H1 (cell line): ENCODE measurements at regions not wholly inside any gene's neighbourhood (a gene's known extent, or its start where the extent isn't known, plus 50 kb on each side); places are given as distances from the start of the nearest gene placed in this dataset.

Experiments used
- CTCF ChIA-PET: fragments of 300-600 bp; sonication (Branson Sonifier 250); formaldehyde crosslinking; loops from one replicate; lab custom pipeline; 2021; ENCODE audit not compliant: partially characterized antibody; lab: Charles Lee
- POLR2A ChIA-PET: fragments of 300-600 bp; sonication (Branson Sonifier 250); formaldehyde crosslinking; loops from one replicate; lab custom pipeline; 2021; ENCODE audit warnings: inconsistent platforms; ENCODE audit not compliant: partially characterized antibody; lab: Charles Lee
- DNase-seq, 2 experiments: peaks; one replicate each; pipeline versions ENCODE4 v3.0.0 to v3.0.0-alpha.2; 2010 to 2022; ENCODE audit warnings: low spot score in 2 of 2, low read depth in 1 of 2, mixed read lengths in 1 of 2
- FAIRE-seq: peaks from 2 replicates; lab custom pipeline; 2011; peaks lifted over from hg19 to GRCh38; lab: Jason Lieb, UNC
- H2AFZ ChIP-seq: 2 replicates; pipeline ENCODE4 v1.8.1; 2012; ENCODE audit warnings: low read length, inconsistent platforms
- H2AK5ac ChIP-seq: 2 replicates; pipeline ENCODE4 v1.6.1; 2013; ENCODE audit warnings: low read depth, low read length
- H2BK120ac ChIP-seq: replicated peaks from 2 replicates; pipeline ENCODE3; 2013; ENCODE audit warnings: low read depth, low read length, inconsistent platforms
- H2BK12ac ChIP-seq: 2 replicates; pipeline ENCODE4 v1.6.1; 2013; ENCODE audit warnings: low read depth, low read length
- H2BK15ac ChIP-seq: 2 replicates; pipeline ENCODE4 v1.6.1; 2013; ENCODE audit warnings: low read length
- H2BK20ac ChIP-seq: 2 replicates; pipeline ENCODE4 v1.6.1; 2013; ENCODE audit warnings: low read length
- H2BK5ac ChIP-seq: 2 replicates; pipeline ENCODE4 v1.6.1; 2013; ENCODE audit warnings: low read depth, low read length
- H3K14ac ChIP-seq: 2 replicates; pipeline ENCODE4 v1.6.1; 2013; ENCODE audit warnings: inconsistent platforms; ENCODE audit not compliant: insufficient read length
- H3K18ac ChIP-seq: 2 replicates; pipeline ENCODE4 v1.6.1; 2013; ENCODE audit warnings: low read length; ENCODE audit errors: extremely low read depth
- H3K23ac ChIP-seq: 2 replicates; pipeline ENCODE4 v1.6.1; 2013; ENCODE audit warnings: inconsistent platforms; ENCODE audit not compliant: insufficient read length
- H3K23me2 ChIP-seq: 2 replicates; pipeline ENCODE4 v1.6.1; 2013; ENCODE audit warnings: low read depth, low read length
- H3K27ac ChIP-seq: 2 replicates; pipeline ENCODE4 v1.6.1; 2011; ENCODE audit warnings: low read depth, low read length, inconsistent platforms
- H3K27me3 ChIP-seq, 4 experiments: replicated peaks in 1 of 4; 1 replicate in 1 of 4; 2 replicates in 3 of 4; pipeline versions ENCODE4 v1.6.1 to v1.8.1; 2011 to 2013; ENCODE audit warnings: low read length in 3 of 4, mild to moderate bottlenecking in 3 of 4, inconsistent platforms in 2 of 4, mixed read lengths in 2 of 4, moderate library complexity in 1 of 4; ENCODE audit not compliant: control insufficient read depth in 3 of 4, insufficient read depth in 3 of 4; ENCODE audit errors: extremely low read depth in 1 of 4
- H3K36me3 ChIP-seq, 4 experiments: 2 replicates each; pipeline versions ENCODE4 v1.6.1 to v1.8.1; 2011 to 2013; ENCODE audit warnings: mild to moderate bottlenecking in 4 of 4, low read length in 3 of 4, moderate library complexity in 2 of 4, control low read depth in 1 of 4, inconsistent platforms in 1 of 4; ENCODE audit not compliant: insufficient read depth in 4 of 4, control insufficient read depth in 2 of 4
- H3K4ac ChIP-seq: replicated peaks from 2 replicates; pipeline ENCODE3; 2013; ENCODE audit warnings: low read length, low read depth, mixed read lengths, inconsistent platforms; ENCODE audit not compliant: insufficient read length
- H3K4me1 ChIP-seq, 4 experiments: replicated peaks in 1 of 4; 1 replicate in 1 of 4; 2 replicates in 3 of 4; pipeline versions ENCODE4 v1.6.1 to v1.8.1; 2011 to 2013; ENCODE audit warnings: low read length in 3 of 4, inconsistent platforms in 2 of 4, mixed read lengths in 1 of 4; ENCODE audit not compliant: insufficient read depth in 4 of 4, control insufficient read depth in 3 of 4
- H3K4me2 ChIP-seq, 2 experiments: 2 replicates each; pipeline versions ENCODE4 v1.6.1 to v1.8.1; 2011 to 2013; ENCODE audit warnings: low read depth in 2 of 2, low read length in 2 of 2, control low read depth in 1 of 2, inconsistent platforms in 1 of 2, mild to moderate bottlenecking in 1 of 2; ENCODE audit not compliant: insufficient read depth in 1 of 2
- H3K4me3 ChIP-seq, 4 experiments: fragments of 200-600, 300-600 bp in 1 of 4; sonication (generic), shearing (Covaris generic), sonication (Bioruptor Twin) in 1 of 4; 2 replicates each; pipeline versions ENCODE4 v1.5.1 to v1.8.1; 2011 to 2016; ENCODE audit warnings: low read length in 4 of 4, low read depth in 3 of 4, control low read depth in 2 of 4, inconsistent platforms in 2 of 4, mild to moderate bottlenecking in 2 of 4, mixed read lengths in 1 of 4, moderate library complexity in 1 of 4; ENCODE audit not compliant: insufficient read depth in 2 of 4; ENCODE audit errors: extremely low read depth in 1 of 4
- H3K56ac ChIP-seq: replicated peaks from 2 replicates; pipeline ENCODE3; 2013; ENCODE audit warnings: low read depth, mild to moderate bottlenecking, mixed read lengths, low read length, inconsistent platforms; ENCODE audit not compliant: insufficient read length
- H3K79me1 ChIP-seq: 2 replicates; pipeline ENCODE4 v1.6.1; 2013; ENCODE audit warnings: low read depth, low read length, control low read depth
- H3K79me2 ChIP-seq, 2 experiments: 2 replicates each; pipeline versions ENCODE4 v1.6.1 to v1.8.1; 2012 to 2013; ENCODE audit warnings: low read length in 2 of 2, mild to moderate bottlenecking in 2 of 2, inconsistent platforms in 1 of 2; ENCODE audit not compliant: insufficient read depth in 2 of 2, control insufficient read depth in 1 of 2
- H3K9ac ChIP-seq, 4 experiments: replicated peaks in 1 of 4; 1 replicate in 1 of 4; 2 replicates in 3 of 4; pipeline versions ENCODE4 v1.6.1 to v1.8.1; 2011 to 2013; ENCODE audit warnings: low read depth in 3 of 4, low read length in 3 of 4, control low read depth in 2 of 4, mild to moderate bottlenecking in 2 of 4, moderate library complexity in 2 of 4, inconsistent platforms in 1 of 4; ENCODE audit errors: extremely low read depth in 1 of 4
- H3K9me3 ChIP-seq, 2 experiments: 2 replicates each; pipeline versions ENCODE4 v1.6.1 to v1.8.1; 2012 to 2013; ENCODE audit warnings: mild to moderate bottlenecking in 2 of 2, moderate library complexity in 2 of 2, control low read depth in 1 of 2, inconsistent platforms in 1 of 2, low read depth in 1 of 2, low read length in 1 of 2, mixed read lengths in 1 of 2; ENCODE audit not compliant: insufficient read depth in 2 of 2
- H4K20me1 ChIP-seq, 2 experiments: replicated peaks in 1 of 2; 2 replicates each; pipeline versions ENCODE3 to v1.8.1; 2011 to 2013; ENCODE audit warnings: inconsistent platforms in 2 of 2, low read length in 2 of 2, mild to moderate bottlenecking in 1 of 2; ENCODE audit not compliant: insufficient read depth in 2 of 2, control insufficient read depth in 1 of 2
- H4K5ac ChIP-seq: 2 replicates; pipeline ENCODE4 v1.6.1; 2013; ENCODE audit warnings: low read length, low read depth, mixed read lengths, inconsistent platforms; ENCODE audit not compliant: insufficient read length
- H4K8ac ChIP-seq: 2 replicates; pipeline ENCODE4 v1.8.0; 2013; ENCODE audit warnings: mild to moderate bottlenecking, moderate library complexity, low read length, inconsistent platforms; ENCODE audit not compliant: insufficient read depth; ENCODE audit errors: extremely low read depth
- H4K91ac ChIP-seq: replicated peaks from 2 replicates; pipeline ENCODE3; 2013; ENCODE audit warnings: low read length, mixed read lengths, inconsistent platforms; ENCODE audit not compliant: insufficient read length
- BRCA1 ChIP-seq: IDR thresholded peaks from 2 replicates; pipeline ENCODE4 v1.6.1; 2012; ENCODE audit warnings: low read depth, low read length, improper control_type of control experiment
- CTCF ChIP-seq, 3 experiments: IDR thresholded peaks; 1 replicate in 2 of 3; 2 replicates in 1 of 3; pipeline versions ENCODE4 v1.5.1 to v1.6.1; 2011; ENCODE audit warnings: low read length in 3 of 3, mild to moderate bottlenecking in 3 of 3, inconsistent platforms in 2 of 3, low read depth in 1 of 3, moderate library complexity in 1 of 3; ENCODE audit not compliant: insufficient read depth in 1 of 3; ENCODE audit errors: control extremely low read depth in 1 of 3
- EP300 ChIP-seq, 2 experiments: IDR thresholded peaks; 1 replicate in 1 of 2; 2 replicates in 1 of 2; pipeline ENCODE4 v1.6.1; 2011 to 2012; ENCODE audit warnings: low read depth in 2 of 2, low read length in 2 of 2, mild to moderate bottlenecking in 2 of 2, borderline replicate concordance in 1 of 2, inconsistent platforms in 1 of 2, moderate library complexity in 1 of 2
- SAP30 ChIP-seq: fragments of 300-600 bp; sonication (generic); IDR thresholded peaks from 2 replicates; pipeline ENCODE4 v1.7.1; 2012; ENCODE audit warnings: low read length, moderate library complexity, mild to moderate bottlenecking, inconsistent platforms; ENCODE audit not compliant: insufficient read depth, insufficient replicate concordance
- SP2 ChIP-seq: IDR thresholded peaks from 2 replicates; pipeline ENCODE4 v1.6.1; 2012; ENCODE audit warnings: mild to moderate bottlenecking, low read length, inconsistent platforms
- TAF7 ChIP-seq: optimal IDR thresholded peaks from 2 replicates; pipeline ENCODE3; 2011; ENCODE audit warnings: low read depth, mild to moderate bottlenecking, inconsistent platforms, low read length, moderate library complexity, borderline replicate concordance
- WGBS, 2 experiments: shearing (Covaris generic) in 1 of 2; methylation state at CpG; one replicate each; pipeline versions ENCODE4 v1.1.6 to v1.1.7; 2013 to 2015; ENCODE audit warnings: low lambda C conversion rate in 2 of 2, mixed read lengths in 2 of 2, inconsistent platforms in 1 of 2, low coverage in 1 of 2, missing lambda C conversion rate in 1 of 2; ENCODE audit not compliant: insufficient replicate concordance in 2 of 2, insufficient coverage in 1 of 2, insufficient read length in 1 of 2; ENCODE audit errors: extremely low coverage in 1 of 2, missing lambda C conversion rate in 1 of 2; 5-methylcytosine and 5-hydroxymethylcytosine counted together

- H2AFZ ChIP-seq = no peak overlapping the region
- POLR2A ChIA-PET = no interaction called here
- FAIRE-seq = no peak
- TF ChIP-seq EP300 (IDR thresholded peaks at IDR 0.05; ENCODE audit: borderline replicate concordance in 1 of 2, low read depth in 2 of 2, low read length in 2 of 2) (no peak), BRCA1 (no peak), CTCF (IDR thresholded peaks at IDR 0.05; ENCODE audit: control extremely low read depth in 1 of 3, insufficient read depth in 1 of 3, low read depth in 1 of 3, low read length in 3 of 3) (no peak), SP2 (no peak), TAF7 (no peak), SAP30 (no peak)
Measured at GRCh38 chr6:16898640-16899396, 137.6 kb upstream of the ATXN1 start.

More at GRCh38 chr6:16898640-16899396, 137.6 kb upstream of the ATXN1 start:
- no peak overlapping the region for H2BK120ac ChIP-seq
- no peaks in the 10 kb centered on the region for H3K79me1 ChIP-seq
- H3K14ac ChIP-seq = no peak overlapping the region
- 87% methylated on average over 8 of the region's 8 CpGs; no CpG with 5 or more reads in 1 of the 2 experiments for WGBS, 2 experiments
- no peaks in the 10 kb centered on the region for H3K36me3 ChIP-seq
- CTCF ChIA-PET = interaction anchor here (1.0 kb wide), 1 partner anchor 11 kb away, joined by 4 read pairs; no protein-coding TSS in a partner anchor
- no peak overlapping the region for H2BK20ac ChIP-seq
- H2AK5ac ChIP-seq = no peak overlapping the region
- no peaks in the 10 kb centered on the region for H3K79me2 ChIP-seq
- no peak overlapping the region for H3K23ac ChIP-seq
- no peak overlapping the region for H3K4me3 ChIP-seq
- no peak overlapping the region for H3K18ac ChIP-seq
- H2BK12ac ChIP-seq = no peak overlapping the region
- H3K56ac ChIP-seq = no peak overlapping the region
- H3K4ac ChIP-seq = no peak overlapping the region
- no peaks in the 10 kb centered on the region for H3K23me2 ChIP-seq
- H3K4me2 ChIP-seq = no peak overlapping the region
- H3K9ac ChIP-seq = no peak overlapping the region
- no peaks in the 10 kb centered on the region for H4K20me1 ChIP-seq
- no peaks in the 10 kb centered on the region for H3K9me3 ChIP-seq
- H4K5ac ChIP-seq = no peak overlapping the region
- H4K91ac ChIP-seq = no peak overlapping the region
- H3K27ac ChIP-seq = no peak overlapping the region
- no peak overlapping the region for H2BK5ac ChIP-seq
- H2BK15ac ChIP-seq = no peak overlapping the region
- DNase-seq = no peak
- H3K27me3 ChIP-seq = no peaks in the 10 kb centered on the region
- H4K8ac ChIP-seq = no peak overlapping the region
- no peaks in the 10 kb centered on the region for H3K4me1 ChIP-seq
